ENCODE measurements at regions not wholly inside any gene's neighbourhood (a gene's known extent, or its start where the extent isn't known, plus 50 kb on each side); places are given as distances from the start of the nearest gene placed in this dataset.

GRCh38 chr4:184575306-184575705, 73.9 kb downstream of the CASP3 start:
- TF ChIP-seq CTCF (IDR thresholded peaks at IDR 0.05; ENCODE audit: insufficient read depth, low read length) (no peak), POLR2AphosphoS5 (IDR thresholded peaks at IDR 0.05; ENCODE audit: low read depth) (no peak)
